ENCODE measurements at regions not wholly inside any gene's neighbourhood (a gene's known extent, or its start where the extent isn't known, plus 50 kb on each side); places are given as distances from the start of the nearest gene placed in this dataset.

GRCh38 chr3:5332270-5332956 lies 144.9 kb downstream of the EDEM1 start:
- H3K4me1 ChIP-seq (ENCODE audit: control insufficient read depth, extremely low read depth, insufficient read depth, low read length): no peaks in the 10 kb centered on the region
- no TSS peak for BruUV-seq (replicated peaks)
- POLR2A ChIA-PET: no interaction called here
- no peaks in the 10 kb centered on the region for H3K9me3 ChIP-seq (replicated peaks; ENCODE audit: control insufficient read depth, insufficient read depth, low read length)
- FAIRE-seq (no peak), DNase-seq (ENCODE audit: low read depth, low spot score) (no peak)
- H3K4me3 ChIP-seq (replicated peaks in 1 of 3; ENCODE audit: insufficient read depth in 1 of 3, low read depth in 1 of 3, low read length in 3 of 3): no peak overlapping the region
- TF ChIP-seq CTCF (IDR thresholded peaks at IDR 0.05; ENCODE audit: extremely low read depth in 1 of 2, insufficient read depth in 1 of 2, low read depth in 1 of 2, low read length in 2 of 2): no peak
- TF ChIP-seq EZH2 (IDR thresholded peaks at IDR 0.05; ENCODE audit: borderline replicate concordance, low read depth, low read length, severe bottlenecking): no peak
- TF ChIP-seq JUN (IDR thresholded peaks at IDR 0.05; ENCODE audit: borderline replicate concordance, insufficient read depth, insufficient read length, low read depth): no peak
- no peak for TF ChIP-seq FOS (IDR thresholded peaks at IDR 0.05; ENCODE audit: borderline replicate concordance, insufficient read depth, low read length)
- no peak for TF ChIP-seq POLR2A (IDR thresholded peaks at IDR 0.05; ENCODE audit: low read depth, low read length)
- no peak for TF ChIP-seq MYC (IDR thresholded peaks at IDR 0.05; ENCODE audit: low read depth, low read length)
- no peak for TF ChIP-seq GATA2 (IDR thresholded peaks at IDR 0.05; ENCODE audit: insufficient read depth, insufficient read length, low read depth, low read length)
- no peak for TF ChIP-seq POLR2AphosphoS5 (IDR thresholded peaks at IDR 0.05; ENCODE audit: insufficient read depth, low read depth, low read length)
- no peak for TF ChIP-seq MAX (IDR thresholded peaks at IDR 0.05; ENCODE audit: insufficient read depth, insufficient read length)
- CTCF ChIA-PET: no interaction called here
- no peak overlapping the region for H3K4me2 ChIP-seq (ENCODE audit: insufficient read depth, low read length)
- H3K36me3 ChIP-seq (ENCODE audit: control insufficient read depth in 2 of 2, extremely low read depth in 1 of 2, insufficient read depth in 2 of 2, low read length in 2 of 2): no peaks in the 10 kb centered on the region
- no peaks in the 10 kb centered on the region for H3K79me2 ChIP-seq (ENCODE audit: control insufficient read depth, insufficient read depth, low read length)
- no peaks in the 10 kb centered on the region for H3K9me1 ChIP-seq (replicated peaks; ENCODE audit: control insufficient read depth, extremely low read depth, insufficient read depth, low read length)
- H3K27me3 ChIP-seq (ENCODE audit: control insufficient read depth in 2 of 2, insufficient read depth in 2 of 2, low read length in 2 of 2): no peaks in the 10 kb centered on the region
- no peak overlapping the region for H3K27ac ChIP-seq (ENCODE audit: insufficient read depth, low read depth, low read length)
- H4K20me1 ChIP-seq (replicated peaks; ENCODE audit: control insufficient read depth, extremely low read depth, insufficient read depth, low read length): no peaks in the 10 kb centered on the region
- intact Hi-C loops (cut with micrococcal nuclease) (no loop called here), dilution Hi-C loops (cut with MboI; ENCODE audit: extremely low pct_ligation_motif_present, low sequenced_read_pairs) (no loop called here)
- no peak overlapping the region for H2AFZ ChIP-seq (ENCODE audit: low read depth, low read length)
- no peak overlapping the region for H3K9ac ChIP-seq (replicated peaks; ENCODE audit: extremely low read depth, insufficient read depth, low read length)

Data from endothelial cell of umbilical vein (primary cell).